ENCODE measurements at regions not wholly inside any gene's neighbourhood (a gene's known extent, or its start where the extent isn't known, plus 50 kb on each side); places are given as distances from the start of the nearest gene placed in this dataset.

- TF ChIP-seq EZH2phosphoT487 (IDR thresholded peaks at IDR 0.05; ENCODE audit: low read depth, severe bottlenecking, unreplicated experiment) = no peak
- no peak for TF ChIP-seq CTCF (IDR thresholded peaks at IDR 0.05; ENCODE audit: poor library complexity)
- TF ChIP-seq EZH2 (IDR thresholded peaks at IDR 0.05; ENCODE audit: borderline replicate concordance) = no peak
- Histone ChIP-seq H3K27ac (no peak overlapping the region), H3K9me3 (ENCODE audit: low read depth) (no peaks in the 10 kb centered on the region), H3K4me3 (no peak overlapping the region), H3K79me2 (no peaks in the 10 kb centered on the region), H3K36me3 (replicated peaks; ENCODE audit: insufficient read depth, low read depth) (no peaks in the 10 kb centered on the region), H3K4me1 (ENCODE audit: insufficient read depth) (no peaks in the 10 kb centered on the region), H2AFZ (no peak overlapping the region), H3K27me3 (no peaks in the 10 kb centered on the region), H4K20me1 (ENCODE audit: insufficient read depth, poor library complexity, severe bottlenecking) (no peaks in the 10 kb centered on the region), H3K4me2 (no peak overlapping the region), H3K9me2 (replicated peaks; ENCODE audit: insufficient read depth) (no peaks in the 10 kb centered on the region)
- DNase-seq (ENCODE audit: low spot score) = no peak
- 96% methylated on average over 10 of the region's 11 CpGs for WGBS (ENCODE audit: low lambda C conversion rate, missing lambda C conversion rate)
Measured at GRCh38 chr11:70505331-70505731, 107.0 kb downstream of the CTTN start.

GRCh38 chr11:70505761-70506657, 107.7 kb downstream of the CTTN start:
- H3K9me2 ChIP-seq (replicated peaks; ENCODE audit: insufficient read depth) = no peaks in the 10 kb centered on the region
- WGBS (ENCODE audit: low lambda C conversion rate, missing lambda C conversion rate) = 89% methylated on average over 15 of the region's 15 CpGs

GRCh38 chr11:70506658-70506970, 108.3 kb downstream of the CTTN start:
- H3K36me3 ChIP-seq (replicated peaks; ENCODE audit: insufficient read depth, low read depth) = no peaks in the 10 kb centered on the region
- no peak overlapping the region for H3K27ac ChIP-seq
- H2AFZ ChIP-seq = no peak overlapping the region
- no peaks in the 10 kb centered on the region for H3K79me2 ChIP-seq
- no peaks in the 10 kb centered on the region for H3K9me2 ChIP-seq (replicated peaks; ENCODE audit: insufficient read depth)
- DNase-seq (ENCODE audit: low spot score) = no peak
- no peak overlapping the region for H3K4me2 ChIP-seq
- no peaks in the 10 kb centered on the region for H3K9me3 ChIP-seq (ENCODE audit: low read depth)
- TF ChIP-seq EZH2 (IDR thresholded peaks at IDR 0.05; ENCODE audit: borderline replicate concordance) = no peak
- no peak for TF ChIP-seq CTCF (IDR thresholded peaks at IDR 0.05; ENCODE audit: poor library complexity)
- no peak for TF ChIP-seq EZH2phosphoT487 (IDR thresholded peaks at IDR 0.05; ENCODE audit: low read depth, severe bottlenecking, unreplicated experiment)
- no peaks in the 10 kb centered on the region for H3K27me3 ChIP-seq
- no peaks in the 10 kb centered on the region for H4K20me1 ChIP-seq (ENCODE audit: insufficient read depth, poor library complexity, severe bottlenecking)
- H3K4me1 ChIP-seq (ENCODE audit: insufficient read depth) = no peaks in the 10 kb centered on the region
- WGBS (ENCODE audit: low lambda C conversion rate, missing lambda C conversion rate) = 95% methylated on average over 5 of the region's 5 CpGs
- no peak overlapping the region for H3K4me3 ChIP-seq

More at GRCh38 chr11:70505761-70506657, 107.7 kb downstream of the CTTN start:
- H4K20me1 ChIP-seq (ENCODE audit: insufficient read depth, poor library complexity, severe bottlenecking) = no peaks in the 10 kb centered on the region
- H3K27ac ChIP-seq = no peak overlapping the region
- H3K36me3 ChIP-seq (replicated peaks; ENCODE audit: insufficient read depth, low read depth) = no peaks in the 10 kb centered on the region
- no peaks in the 10 kb centered on the region for H3K79me2 ChIP-seq
- no peak overlapping the region for H2AFZ ChIP-seq
- H3K4me1 ChIP-seq (ENCODE audit: insufficient read depth) = no peaks in the 10 kb centered on the region
- no peak for TF ChIP-seq EZH2phosphoT487 (IDR thresholded peaks at IDR 0.05; ENCODE audit: low read depth, severe bottlenecking, unreplicated experiment)
- TF ChIP-seq EZH2 (IDR thresholded peaks at IDR 0.05; ENCODE audit: borderline replicate concordance) = no peak
- DNase-seq (ENCODE audit: low spot score) = no peak
- no peaks in the 10 kb centered on the region for H3K9me3 ChIP-seq (ENCODE audit: low read depth)
- no peaks in the 10 kb centered on the region for H3K27me3 ChIP-seq
- no peak overlapping the region for H3K4me3 ChIP-seq
- no peak overlapping the region for H3K4me2 ChIP-seq

GRCh38 chr11:70506986-70507385, 108.7 kb downstream of the CTTN start:
- Histone ChIP-seq H3K4me1 (ENCODE audit: insufficient read depth) (no peaks in the 10 kb centered on the region), H3K9me3 (ENCODE audit: low read depth) (no peaks in the 10 kb centered on the region), H4K20me1 (ENCODE audit: insufficient read depth, poor library complexity, severe bottlenecking) (no peaks in the 10 kb centered on the region), H3K4me3 (no peak overlapping the region), H2AFZ (no peak overlapping the region), H3K36me3 (replicated peaks; ENCODE audit: insufficient read depth, low read depth) (no peaks in the 10 kb centered on the region), H3K4me2 (no peak overlapping the region), H3K9me2 (replicated peaks; ENCODE audit: insufficient read depth) (no peaks in the 10 kb centered on the region), H3K79me2 (no peaks in the 10 kb centered on the region), H3K27me3 (no peaks in the 10 kb centered on the region), H3K27ac (no peak overlapping the region)
- WGBS (ENCODE audit: low lambda C conversion rate, missing lambda C conversion rate) = 79% methylated on average over 7 of the region's 7 CpGs
- TF ChIP-seq CTCF (IDR thresholded peaks at IDR 0.05; ENCODE audit: poor library complexity) (no peak), EZH2phosphoT487 (IDR thresholded peaks at IDR 0.05; ENCODE audit: low read depth, severe bottlenecking, unreplicated experiment) (no peak), EZH2 (IDR thresholded peaks at IDR 0.05; ENCODE audit: borderline replicate concordance) (no peak)
- no peak for DNase-seq (ENCODE audit: low spot score)
